ENCODE measurements at regions not wholly inside any gene's neighbourhood (a gene's known extent, or its start where the extent isn't known, plus 50 kb on each side); places are given as distances from the start of the nearest gene placed in this dataset.
"Not testable (repeated sequence)": the region's sequence is repeated elsewhere in the genome, so short reads cannot be mapped to it uniquely, and the experiment has no call there.

DNA sequence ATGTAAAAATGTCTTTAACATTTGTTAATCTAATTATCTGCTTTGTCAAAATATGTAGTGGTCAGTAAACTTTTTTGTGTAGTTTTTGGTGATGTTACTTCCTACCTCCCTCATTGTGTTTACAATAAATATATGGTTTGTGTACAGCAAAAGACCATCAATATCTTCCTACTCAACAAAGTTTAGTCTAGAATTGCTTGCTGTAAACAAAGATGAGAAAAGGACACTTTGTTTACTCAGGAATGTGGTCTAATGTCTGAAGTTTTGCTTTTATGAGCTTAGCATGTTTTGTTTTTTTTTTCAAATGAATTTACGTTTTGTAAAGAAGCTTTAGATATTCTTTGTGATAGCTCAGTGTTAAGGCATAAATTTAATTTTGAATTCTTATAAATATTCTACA, 563.5 kb upstream of the SPRY2 start:
- Histone ChIP-seq H3K9me3 (no peaks in the 10 kb centered on the region), H3K4me1 (ENCODE audit: control insufficient read depth in 1 of 2, extremely low read depth in 1 of 2, insufficient read depth in 2 of 2, low read length in 2 of 2) (no peaks in the 10 kb centered on the region), H3K27me3 (replicated peaks in 1 of 2; ENCODE audit: control insufficient read depth in 2 of 2, extremely low read depth in 1 of 2, insufficient read depth in 2 of 2, low read length in 1 of 2) (no peaks in the 10 kb centered on the region), H3K36me3 (ENCODE audit: control insufficient read depth in 2 of 2, extremely low read depth in 1 of 2, insufficient read depth in 1 of 2, low read length in 1 of 2) (no peaks in the 10 kb centered on the region), H3K27ac (ENCODE audit: low read length) (no peak overlapping the region), H3K4me3 (ENCODE audit: control insufficient read depth in 1 of 2, extremely low read depth in 1 of 2, low read length in 1 of 2) (no peak overlapping the region)
- POLR2A ChIA-PET = no interaction called here
- Mint-ChIP-seq H3K27me3 (no peaks in the 10 kb centered on the region), H3K36me3 (no peaks in the 10 kb centered on the region), H3K4me1 (no peaks in the 10 kb centered on the region), H3K9me3 (peaks cover 0 to 11% (median 0%) of the 10 kb centered on the region in 3 donors), H3K4me3 (no peak overlapping the region), H3K27ac (no peak overlapping the region)
- DNase-seq (no peak), ATAC-seq (replicated peaks in 1 of 4) (no peak)
- no CpG with 5 or more reads among the region's 1 CpG for WGBS (ENCODE audit: insufficient coverage)
- CTCF ChIA-PET = no interaction called here

DNA sequence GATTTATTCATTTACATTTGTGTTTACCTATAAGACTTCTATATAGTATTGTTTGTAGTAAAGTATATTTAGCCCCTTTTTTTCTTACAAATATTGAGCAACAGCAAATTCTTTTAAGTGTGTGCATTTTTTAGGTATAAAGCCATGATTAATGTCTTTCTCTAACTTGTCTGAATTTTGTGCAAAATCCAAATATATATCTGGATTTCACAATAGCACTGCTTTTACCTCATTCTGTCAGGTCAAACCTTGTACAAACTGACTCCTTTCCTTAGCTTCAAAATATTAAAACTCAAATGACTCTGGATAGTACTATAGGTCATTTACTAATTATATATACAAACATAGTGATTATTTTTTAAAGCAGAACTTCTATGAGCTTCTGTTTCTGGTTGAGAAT, 563.0 kb upstream of the SPRY2 start:
- CTCF ChIA-PET = no interaction called here
- no peak overlapping the region for H3K27ac ChIP-seq (ENCODE audit: low read length)

DNA sequence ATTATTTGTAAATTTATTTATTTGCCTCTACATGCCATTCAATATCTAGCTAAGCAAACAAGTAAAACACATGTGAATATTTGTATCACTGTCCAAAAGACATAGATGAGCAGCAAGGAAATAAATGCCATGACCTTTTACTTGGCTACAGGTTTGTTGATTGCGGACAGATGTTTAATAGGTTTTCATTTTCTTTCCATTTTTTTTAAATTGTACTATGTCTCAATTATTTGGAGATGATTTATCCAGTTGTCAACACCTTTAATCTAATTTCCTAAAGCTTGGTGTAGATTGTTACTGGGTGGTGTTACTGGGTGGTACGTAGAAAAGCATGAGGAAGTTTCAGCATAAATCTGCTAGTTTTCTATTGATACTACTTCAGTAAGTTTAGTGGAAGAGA, 560.6 kb upstream of the SPRY2 start:
- no peaks in the 10 kb centered on the region for H3K36me3 Mint-ChIP-seq
- no peak overlapping the region for H3K27ac ChIP-seq (ENCODE audit: low read length)
- H3K4me3 ChIP-seq (ENCODE audit: control insufficient read depth in 1 of 2, extremely low read depth in 1 of 2, low read length in 1 of 2) = no peak overlapping the region
- ChIA-PET POLR2A (interaction anchor here in 1 of 2 donors (0.5 kb wide), 1 partner anchor 13 kb away, joined by 3 read pairs; no protein-coding TSS in a partner anchor), CTCF (no interaction called here)
- no peak for ATAC-seq (replicated peaks in 1 of 4)
- H3K36me3 ChIP-seq (ENCODE audit: control insufficient read depth in 2 of 2, extremely low read depth in 1 of 2, insufficient read depth in 1 of 2, low read length in 1 of 2) = no peaks in the 10 kb centered on the region
- no peak for DNase-seq
- H3K4me1 Mint-ChIP-seq = no peaks in the 10 kb centered on the region
- no peaks in the 10 kb centered on the region for H3K27me3 ChIP-seq (replicated peaks in 1 of 2; ENCODE audit: control insufficient read depth in 2 of 2, extremely low read depth in 1 of 2, insufficient read depth in 2 of 2, low read length in 1 of 2)
- WGBS (ENCODE audit: insufficient coverage) = no CpG with 5 or more reads among the region's 2 CpGs
- no peaks in the 10 kb centered on the region for H3K9me3 ChIP-seq
- no peak overlapping the region for H3K4me3 Mint-ChIP-seq
- H3K4me1 ChIP-seq (ENCODE audit: control insufficient read depth in 1 of 2, extremely low read depth in 1 of 2, insufficient read depth in 2 of 2, low read length in 2 of 2) = no peaks in the 10 kb centered on the region
- H3K27me3 Mint-ChIP-seq = no peaks in the 10 kb centered on the region
- no peak overlapping the region for H3K27ac Mint-ChIP-seq
- H3K9me3 Mint-ChIP-seq = peaks cover 0 to 14% (median 6%) of the 10 kb centered on the region in 3 donors

More for the DNA sequence above, 563.0 kb upstream of the SPRY2 start:
- Mint-ChIP-seq H3K9me3 (peaks cover 0 to 11% (median 0%) of the 10 kb centered on the region in 3 donors), H3K27me3 (no peaks in the 10 kb centered on the region), H3K4me1 (no peaks in the 10 kb centered on the region), H3K36me3 (no peaks in the 10 kb centered on the region), H3K27ac (no peak overlapping the region), H3K4me3 (no peak overlapping the region)
- Histone ChIP-seq H3K9me3 (no peaks in the 10 kb centered on the region), H3K4me3 (ENCODE audit: control insufficient read depth in 1 of 2, extremely low read depth in 1 of 2, low read length in 1 of 2) (no peak overlapping the region), H3K36me3 (ENCODE audit: control insufficient read depth in 2 of 2, extremely low read depth in 1 of 2, insufficient read depth in 1 of 2, low read length in 1 of 2) (no peaks in the 10 kb centered on the region), H3K27me3 (replicated peaks in 1 of 2; ENCODE audit: control insufficient read depth in 2 of 2, extremely low read depth in 1 of 2, insufficient read depth in 2 of 2, low read length in 1 of 2) (no peaks in the 10 kb centered on the region), H3K4me1 (ENCODE audit: control insufficient read depth in 1 of 2, extremely low read depth in 1 of 2, insufficient read depth in 2 of 2, low read length in 2 of 2) (no peaks in the 10 kb centered on the region)
- DNase-seq (no peak), ATAC-seq (replicated peaks in 1 of 4) (no peak)
- POLR2A ChIA-PET = no interaction called here

DNA sequence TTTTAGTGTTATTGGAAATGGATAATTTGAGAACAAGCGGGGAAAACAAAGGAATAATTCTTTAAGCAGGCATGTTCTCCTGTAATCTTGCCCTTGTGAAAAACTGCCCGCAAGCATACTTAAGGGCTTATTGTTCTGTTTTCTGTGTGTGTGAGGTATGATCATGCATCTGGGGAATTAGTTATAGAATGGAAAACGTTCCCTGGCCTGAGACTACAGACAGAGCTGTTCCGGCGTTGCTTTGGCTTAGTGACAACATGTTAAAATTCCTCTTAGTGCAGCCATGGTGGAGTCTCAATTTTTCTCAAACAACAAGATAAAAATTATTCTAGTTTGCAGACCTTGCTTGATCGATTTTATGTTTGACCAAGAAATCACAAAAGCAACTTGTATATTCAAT, 560.2 kb upstream of the SPRY2 start:
- H3K4me3 ChIP-seq (ENCODE audit: control insufficient read depth in 1 of 2, extremely low read depth in 1 of 2, low read length in 1 of 2) = no peak overlapping the region
- Mint-ChIP-seq H3K27ac (no peak overlapping the region), H3K36me3 (no peaks in the 10 kb centered on the region), H3K9me3 (peaks cover 0 to 14% (median 6%) of the 10 kb centered on the region in 3 donors), H3K27me3 (no peaks in the 10 kb centered on the region), H3K4me3 (no peak overlapping the region), H3K4me1 (no peaks in the 10 kb centered on the region)
- DNase-seq (no peak), ATAC-seq (replicated peaks in 1 of 4) (no peak)
- no peaks in the 10 kb centered on the region for H3K36me3 ChIP-seq (ENCODE audit: control insufficient read depth in 2 of 2, extremely low read depth in 1 of 2, insufficient read depth in 1 of 2, low read length in 1 of 2)
- no peaks in the 10 kb centered on the region for H3K27me3 ChIP-seq (replicated peaks in 1 of 2; ENCODE audit: control insufficient read depth in 2 of 2, extremely low read depth in 1 of 2, insufficient read depth in 2 of 2, low read length in 1 of 2)
- CTCF ChIA-PET = no interaction called here
- no peaks in the 10 kb centered on the region for H3K9me3 ChIP-seq
- no peak overlapping the region for H3K27ac ChIP-seq (ENCODE audit: low read length)
- 90% methylated on average over 2 of the region's 6 CpGs for WGBS (ENCODE audit: insufficient coverage)
- H3K4me1 ChIP-seq (ENCODE audit: control insufficient read depth in 1 of 2, extremely low read depth in 1 of 2, insufficient read depth in 2 of 2, low read length in 2 of 2) = no peaks in the 10 kb centered on the region
- POLR2A ChIA-PET = interaction anchor here in 1 of 2 donors (0.5 kb wide), 1 partner anchor 13 kb away, joined by 3 read pairs; no protein-coding TSS in a partner anchor

DNA sequence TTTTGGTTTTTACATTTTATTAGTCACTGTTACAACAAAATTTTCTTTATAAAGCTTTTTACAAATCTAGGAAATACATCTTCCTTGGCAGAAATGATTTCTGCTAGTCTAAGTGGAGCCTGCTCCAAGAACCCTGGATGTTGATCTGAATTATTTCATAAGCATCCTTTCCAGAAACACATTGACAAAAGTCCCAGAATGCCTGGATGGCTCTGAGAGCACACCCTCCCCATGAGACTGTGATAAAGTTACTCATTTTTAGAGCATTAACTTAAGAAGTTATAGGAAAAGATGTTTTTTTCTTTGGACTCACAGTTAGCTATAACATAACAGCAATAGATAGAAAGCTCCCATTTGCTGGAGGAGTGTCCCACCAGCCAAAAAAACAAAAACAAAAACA, 559.6 kb upstream of the SPRY2 start:
- Histone ChIP-seq H3K4me1 (ENCODE audit: control insufficient read depth in 1 of 2, extremely low read depth in 1 of 2, insufficient read depth in 2 of 2, low read length in 2 of 2) (no peaks in the 10 kb centered on the region), H3K27ac (ENCODE audit: low read length) (no peak overlapping the region), H3K27me3 (replicated peaks in 1 of 2; ENCODE audit: control insufficient read depth in 2 of 2, extremely low read depth in 1 of 2, insufficient read depth in 2 of 2, low read length in 1 of 2) (no peaks in the 10 kb centered on the region), H3K4me3 (ENCODE audit: control insufficient read depth in 1 of 2, extremely low read depth in 1 of 2, low read length in 1 of 2) (no peak overlapping the region), H3K36me3 (ENCODE audit: control insufficient read depth in 2 of 2, extremely low read depth in 1 of 2, insufficient read depth in 1 of 2, low read length in 1 of 2) (no peaks in the 10 kb centered on the region), H3K9me3 (no peaks in the 10 kb centered on the region)
- DNase-seq (no peak), ATAC-seq (replicated peaks in 1 of 4) (no peak)
- no peaks in the 10 kb centered on the region for H3K4me1 Mint-ChIP-seq
- POLR2A ChIA-PET = no interaction called here
- peaks cover 0 to 12% (median 6%) of the 10 kb centered on the region in 3 donors for H3K9me3 Mint-ChIP-seq
- no peak overlapping the region for H3K4me3 Mint-ChIP-seq
- no peak overlapping the region for H3K27ac Mint-ChIP-seq
- H3K36me3 Mint-ChIP-seq = no peaks in the 10 kb centered on the region
- no peaks in the 10 kb centered on the region for H3K27me3 Mint-ChIP-seq
- CTCF ChIA-PET = no interaction called here

DNA sequence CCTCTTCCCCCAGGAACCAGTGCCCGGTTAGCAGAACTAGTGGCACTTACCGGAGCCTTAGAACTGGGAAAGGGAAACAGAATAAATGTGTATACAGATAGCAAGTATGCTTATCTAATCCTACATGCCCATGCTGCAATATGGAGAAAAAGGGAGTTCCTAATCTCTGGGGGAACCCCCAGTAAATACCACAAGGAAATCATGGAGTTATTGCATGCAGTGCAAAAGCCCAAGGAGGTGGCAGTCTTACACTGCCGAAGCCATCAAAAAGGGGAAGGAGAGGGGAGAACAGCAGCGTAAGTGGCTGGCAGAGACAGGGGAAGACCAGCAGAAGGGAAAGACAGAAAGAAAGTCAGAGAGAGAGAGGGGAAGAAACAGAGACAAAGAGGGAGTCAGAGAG, 556.7 kb upstream of the SPRY2 start:
- H3K27ac ChIP-seq (ENCODE audit: low read length); H3K27me3 Mint-ChIP-seq; H3K4me3 ChIP-seq (ENCODE audit: control insufficient read depth in 1 of 2, extremely low read depth in 1 of 2, low read length in 1 of 2); H3K9me3 ChIP-seq; CTCF ChIA-PET; H3K4me3 Mint-ChIP-seq; ATAC-seq (replicated peaks in 1 of 4); H3K36me3 Mint-ChIP-seq; H3K4me1 Mint-ChIP-seq; DNase-seq; H3K27me3 ChIP-seq (replicated peaks in 1 of 2; ENCODE audit: control insufficient read depth in 2 of 2, extremely low read depth in 1 of 2, insufficient read depth in 2 of 2, low read length in 1 of 2); H3K36me3 ChIP-seq (ENCODE audit: control insufficient read depth in 2 of 2, extremely low read depth in 1 of 2, insufficient read depth in 1 of 2, low read length in 1 of 2); H3K4me1 ChIP-seq (ENCODE audit: control insufficient read depth in 1 of 2, extremely low read depth in 1 of 2, insufficient read depth in 2 of 2, low read length in 2 of 2); POLR2A ChIA-PET; H3K27ac Mint-ChIP-seq: not testable (repeated sequence)
- WGBS (ENCODE audit: insufficient coverage) = 37% methylated on average over 2 of the region's 4 CpGs
- H3K9me3 Mint-ChIP-seq = peaks cover 0 to 10% (median 9%) of the 10 kb centered on the region in 3 donors

DNA sequence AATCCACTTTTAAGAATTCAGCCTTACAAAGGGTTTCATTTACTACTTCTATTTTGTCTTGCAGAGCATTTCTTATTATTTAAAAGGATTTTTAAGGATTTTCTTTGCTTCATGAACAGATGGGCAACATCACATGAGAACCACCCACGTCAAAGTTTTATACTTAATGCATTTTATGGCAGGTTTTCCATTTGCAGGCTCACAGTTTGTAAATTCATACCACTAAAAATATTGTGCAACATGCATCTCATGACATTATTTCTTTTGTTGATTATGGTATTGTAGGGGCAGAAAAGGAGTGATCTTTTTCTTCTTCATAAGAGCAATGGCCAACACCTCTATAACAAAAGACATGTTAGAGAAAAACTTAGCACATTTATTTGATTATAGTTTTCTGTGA, 554.0 kb upstream of the SPRY2 start:
- ChIA-PET CTCF (no interaction called here), POLR2A (no interaction called here)
- H3K27ac ChIP-seq (ENCODE audit: low read length) = no peak overlapping the region
- no CpG with 5 or more reads among the region's 1 CpG for WGBS (ENCODE audit: insufficient coverage)
- no peaks in the 10 kb centered on the region for H3K9me3 ChIP-seq
- H3K36me3 ChIP-seq (ENCODE audit: control insufficient read depth in 2 of 2, extremely low read depth in 1 of 2, insufficient read depth in 1 of 2, low read length in 1 of 2) = no peaks in the 10 kb centered on the region
- Mint-ChIP-seq H3K9me3 (peaks cover 0 to 9% (median 7%) of the 10 kb centered on the region in 3 donors), H3K4me3 (no peak overlapping the region), H3K27ac (no peak overlapping the region), H3K4me1 (no peaks in the 10 kb centered on the region), H3K27me3 (no peaks in the 10 kb centered on the region), H3K36me3 (no peaks in the 10 kb centered on the region)
- DNase-seq (no peak), ATAC-seq (replicated peaks in 1 of 4) (no peak)
- H3K27me3 ChIP-seq (replicated peaks in 1 of 2; ENCODE audit: control insufficient read depth in 2 of 2, extremely low read depth in 1 of 2, insufficient read depth in 2 of 2, low read length in 1 of 2) = no peaks in the 10 kb centered on the region
- H3K4me1 ChIP-seq (ENCODE audit: control insufficient read depth in 1 of 2, extremely low read depth in 1 of 2, insufficient read depth in 2 of 2, low read length in 2 of 2) = no peaks in the 10 kb centered on the region
- H3K4me3 ChIP-seq (ENCODE audit: control insufficient read depth in 1 of 2, extremely low read depth in 1 of 2, low read length in 1 of 2) = no peak overlapping the region
